NCI-H524 treated with DMSO at 0.1 percent for 48 hours (cell line): ENCODE measurements at regions not wholly inside any gene's neighbourhood (a gene's known extent, or its start where the extent isn't known, plus 50 kb on each side); places are given as distances from the start of the nearest gene placed in this dataset.
"Not testable (repeated sequence)": the region's sequence is repeated elsewhere in the genome, so short reads cannot be mapped to it uniquely, and the experiment has no call there.

Experiments
- DNase-seq: peaks from one replicate; lab custom pipeline; 2025; lab: John Stamatoyannopoulos, UW

GRCh38 chr9:79390077-79390698 lies 181.6 kb upstream of the TLE4 start:
- no peak for DNase-seq

DNA sequence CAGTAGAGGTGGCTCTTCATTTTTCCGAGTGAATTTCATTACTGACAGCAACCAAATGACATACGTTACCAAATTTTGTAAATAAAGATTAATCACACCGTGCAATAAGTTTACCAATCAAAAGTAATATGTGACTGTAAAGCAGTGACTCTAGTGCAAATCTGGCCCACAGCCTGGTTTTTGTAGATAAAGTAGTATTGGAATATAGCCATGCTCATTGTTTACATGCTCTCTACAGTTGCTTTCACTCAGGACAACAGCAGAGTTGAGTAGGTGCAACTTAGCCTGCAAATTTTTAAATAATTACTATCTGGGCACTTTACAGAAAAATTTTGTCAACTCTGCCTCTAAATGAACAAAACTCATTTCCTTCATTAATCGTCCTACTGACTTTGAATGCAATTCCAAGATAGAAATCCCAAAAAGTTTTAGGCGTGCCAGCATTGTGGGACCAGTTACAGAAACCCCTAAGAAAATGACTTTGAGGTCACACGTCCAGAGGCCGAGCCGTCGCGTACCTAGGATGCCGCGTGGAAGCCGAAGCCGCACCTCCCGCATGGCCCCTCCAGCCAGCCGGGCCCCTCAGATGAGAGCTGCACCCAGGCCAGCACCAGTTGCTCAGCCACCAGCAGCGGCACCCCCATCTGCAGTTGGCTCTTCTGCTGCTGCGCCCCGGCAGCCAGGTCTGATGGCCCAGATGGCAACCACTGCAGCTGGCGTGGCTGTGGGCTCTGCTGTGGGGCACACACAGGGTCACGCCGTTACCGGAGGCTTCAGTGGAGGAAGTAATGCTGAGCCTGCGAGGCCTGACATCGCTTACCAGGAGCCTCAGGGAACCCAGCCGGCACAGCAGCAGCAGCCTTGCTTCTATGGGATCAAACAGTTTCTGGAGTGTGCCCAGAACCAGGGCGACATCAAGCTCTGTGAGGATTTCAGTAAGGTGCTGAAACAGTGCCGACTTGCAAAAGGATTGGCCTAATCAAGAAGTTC lies 180.7 kb upstream of the TLE4 start:
- no peak for DNase-seq

DNA sequence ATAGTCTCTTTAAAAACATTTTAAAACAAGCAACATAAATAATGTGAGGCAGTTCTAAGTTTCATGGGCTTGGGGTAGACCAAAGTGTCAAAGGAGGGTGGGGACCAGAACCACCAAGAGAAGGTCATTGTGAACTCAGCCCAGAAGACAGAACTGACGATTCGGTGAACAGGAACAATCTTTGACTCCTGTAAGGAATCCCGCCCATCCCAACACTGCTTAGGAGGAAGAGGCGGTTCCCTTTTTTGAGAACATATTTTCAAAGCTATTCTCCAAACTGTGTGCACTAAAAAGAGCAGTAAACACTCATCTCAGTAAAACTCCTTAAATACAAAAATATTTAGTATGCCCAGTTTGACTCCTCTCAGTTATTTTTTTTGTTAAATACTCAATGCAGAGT lies 176.5 kb upstream of the TLE4 start:
- DNase-seq, result no peak

- DNase-seq, result no peak
Measured at GRCh38 chr9:79395755-79396154, 176.0 kb upstream of the TLE4 start.

- DNase-seq, result no peak
Measured at GRCh38 chr9:79396168-79396567, 175.6 kb upstream of the TLE4 start.

- no peak for DNase-seq
Measured at GRCh38 chr9:79403495-79403894, 168.3 kb upstream of the TLE4 start.

- no peak for DNase-seq
Measured at GRCh38 chr9:79408200-79408599, 163.6 kb upstream of the TLE4 start.

DNA sequence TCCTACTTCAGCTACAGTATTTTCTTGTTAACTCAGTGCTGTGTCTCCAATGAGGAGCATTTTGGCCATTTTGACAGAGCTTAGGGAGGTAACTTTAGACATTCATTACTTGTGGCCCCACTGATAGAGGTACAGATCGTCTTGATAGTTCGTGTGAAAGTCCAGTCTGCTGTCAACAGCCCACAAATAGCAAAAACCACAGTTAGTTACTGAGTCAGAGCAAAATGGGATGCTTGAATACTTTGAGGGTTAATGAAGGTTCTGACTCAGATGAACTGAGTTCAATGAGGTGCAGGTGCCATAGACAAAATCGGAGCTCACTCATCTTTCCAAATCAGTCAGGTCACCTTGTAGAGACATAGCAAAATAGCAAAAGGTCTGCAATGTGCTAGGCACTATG lies 163.1 kb upstream of the TLE4 start:
- DNase-seq, result no peak

GRCh38 chr9:79409182-79409823 lies 162.5 kb upstream of the TLE4 start:
- DNase-seq, result no peak

DNA sequence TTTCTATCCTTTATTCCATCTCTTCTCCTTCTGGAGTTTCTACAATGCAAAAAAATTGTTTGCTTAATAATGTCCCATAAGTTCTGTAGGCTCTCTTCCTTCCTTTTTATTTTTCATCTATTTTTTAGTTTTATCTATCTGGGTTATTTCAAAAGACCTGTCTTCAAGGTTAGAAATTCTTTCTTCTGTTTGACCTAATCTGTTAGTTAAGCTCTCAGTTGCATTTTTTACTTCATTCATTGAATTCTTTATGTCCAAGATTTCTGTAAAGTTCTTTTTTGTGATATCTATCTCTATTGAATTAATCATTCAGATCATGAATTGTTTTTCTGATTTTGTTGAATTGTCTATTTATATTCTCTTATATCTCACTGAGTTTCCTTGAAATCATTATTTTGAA lies 145.9 kb upstream of the TLE4 start:
- no peak for DNase-seq

- DNase-seq, result no peak
Measured at GRCh38 chr9:79428422-79428821, 143.3 kb upstream of the TLE4 start.

GRCh38 chr9:79430619-79431018 lies 141.1 kb upstream of the TLE4 start:
- DNase-seq, result no peak

- no peak for DNase-seq
Measured at GRCh38 chr9:79431019-79431679, 140.6 kb upstream of the TLE4 start.

DNA sequence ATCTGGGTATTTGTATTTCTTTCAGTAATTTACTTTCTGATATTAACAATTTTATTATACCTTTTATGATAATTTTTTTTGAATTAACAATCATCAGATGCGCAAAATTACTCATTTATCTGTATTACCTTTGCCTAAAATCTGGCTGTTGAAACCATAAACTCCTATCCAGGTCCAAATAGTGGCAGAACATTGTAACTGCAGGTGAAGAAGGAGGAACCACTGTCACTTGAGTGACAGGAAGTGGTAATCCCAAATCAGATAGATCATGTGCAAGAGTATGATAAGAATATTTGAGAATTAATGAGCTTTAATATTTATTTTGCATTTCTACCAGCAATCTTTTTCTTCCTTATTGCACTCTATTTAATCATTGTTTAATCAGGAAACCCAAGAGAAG lies 139.3 kb upstream of the TLE4 start:
- no peak for DNase-seq

GRCh38 chr9:79433703-79434102 lies 138.1 kb upstream of the TLE4 start:
- DNase-seq, result no peak

DNA sequence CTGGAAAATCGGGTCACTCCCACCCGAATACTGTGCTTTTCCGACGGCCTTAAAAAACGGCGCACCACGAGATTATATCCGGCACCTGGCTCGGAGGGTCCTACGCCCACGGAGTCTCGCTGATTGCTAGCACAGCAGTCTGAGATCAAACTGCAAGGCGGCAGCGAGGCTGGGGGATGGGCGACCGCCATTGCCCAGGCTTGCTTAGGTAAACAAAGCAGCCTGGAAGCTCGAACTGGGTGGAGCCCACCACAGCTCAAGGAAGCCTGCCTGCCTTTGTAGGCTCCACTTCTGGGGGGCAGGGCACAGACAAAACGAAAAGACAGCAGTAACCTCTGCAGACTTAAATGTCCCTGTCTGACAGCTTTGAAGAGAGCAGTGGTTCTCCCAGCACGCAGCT lies 132.5 kb upstream of the TLE4 start:
- not testable (repeated sequence) for DNase-seq

DNA sequence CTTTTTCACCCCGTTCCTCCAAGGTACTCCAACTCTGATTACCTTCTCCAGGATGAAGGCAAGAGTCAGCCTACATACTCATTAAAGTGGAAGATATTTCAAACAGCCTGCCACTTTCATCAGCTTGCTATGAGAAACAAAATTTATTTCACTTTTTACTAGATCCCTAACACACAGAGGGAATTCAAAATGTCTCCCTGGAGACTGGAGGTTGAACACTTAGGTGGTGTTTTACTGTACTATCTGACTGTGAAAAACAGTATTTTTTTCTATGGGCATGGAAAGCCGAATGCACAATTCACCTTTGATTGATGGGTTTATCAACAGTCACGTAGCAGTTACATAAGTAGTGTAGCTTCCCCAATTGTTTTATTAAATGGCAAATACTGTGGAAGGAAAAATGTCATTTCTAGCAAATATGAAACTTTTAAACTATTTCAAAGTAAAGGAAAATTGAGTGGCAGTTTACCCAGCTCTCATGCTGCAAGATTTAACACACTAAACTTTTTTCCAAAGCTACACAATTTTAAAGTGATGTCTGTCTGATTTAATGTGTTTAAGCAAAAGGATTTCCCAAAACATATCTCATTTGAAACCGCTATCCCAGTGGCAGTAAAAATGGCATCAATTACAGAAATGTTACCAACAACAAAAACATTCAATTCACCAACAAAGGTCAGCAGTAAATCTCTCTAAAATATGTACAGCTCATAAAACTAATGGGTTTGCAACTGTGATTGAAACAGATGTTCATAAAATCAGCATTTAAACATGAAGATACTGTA lies 125.0 kb upstream of the TLE4 start:
- no peak for DNase-seq

- no peak for DNase-seq
Measured at GRCh38 chr9:79447308-79447605, 124.5 kb upstream of the TLE4 start.

- DNase-seq, result no peak
Measured at GRCh38 chr9:79447762-79448161, 124.0 kb upstream of the TLE4 start.

- no peak for DNase-seq
Measured at GRCh38 chr9:79452265-79452664, 119.5 kb upstream of the TLE4 start.

DNA sequence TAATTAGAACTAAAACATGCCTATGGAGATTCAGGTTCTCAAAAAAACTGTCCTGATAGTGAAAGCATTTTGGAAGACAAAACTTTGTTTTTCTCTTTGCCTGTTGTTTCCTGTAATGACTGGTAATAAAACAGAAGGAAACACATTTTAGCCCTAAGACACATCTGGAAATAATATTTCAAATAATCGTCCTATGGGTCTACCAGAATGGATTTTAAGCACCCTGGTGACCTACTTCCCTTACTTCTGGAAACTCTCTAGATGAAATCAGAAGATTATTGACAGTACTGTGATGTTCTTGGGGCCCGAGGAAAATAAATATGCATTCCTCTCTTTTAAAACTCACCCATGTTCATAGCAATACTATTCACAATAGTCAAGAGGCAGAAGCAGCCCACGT lies 110.1 kb upstream of the TLE4 start:
- DNase-seq, result no peak

DNA sequence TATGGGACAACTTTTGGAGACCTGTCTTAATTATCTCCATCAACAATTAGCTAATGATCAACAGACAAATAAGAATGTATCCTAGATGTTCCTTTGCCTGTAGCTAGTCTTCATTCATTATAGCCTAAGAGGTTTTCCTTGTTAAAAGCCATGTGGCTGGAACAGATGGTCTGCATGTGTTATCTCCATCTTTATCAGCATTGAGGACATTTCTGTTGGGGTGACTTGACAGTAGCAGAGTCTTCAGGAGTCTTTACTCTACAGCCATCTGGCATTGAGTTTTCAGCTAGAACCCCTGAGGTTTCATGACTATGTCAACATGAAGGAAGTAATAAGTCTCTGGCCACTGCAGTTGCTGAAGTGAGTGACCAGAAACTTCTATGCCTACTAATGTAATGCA lies 106.6 kb upstream of the TLE4 start:
- no peak for DNase-seq
